Small intestine (tissue), 7 donors: ENCODE measurements at regions not wholly inside any gene's neighbourhood (a gene's known extent, or its start where the extent isn't known, plus 50 kb on each side); places are given as distances from the start of the nearest gene placed in this dataset.

Source experiments
- DNase-seq, 2 donors: peaks; one replicate each; pipeline versions ENCODE4 v3.0.0 to v3.0.0-alpha.2; 2013
- FAIRE-seq: peaks from 2 replicates; lab custom pipeline; 2012; peaks lifted over from hg19 to GRCh38; lab: Jason Lieb, UNC
- H3K27ac ChIP-seq, 3 donors: one replicate each; pipeline ENCODE4 v1.5.1; 2013; ENCODE audit warnings: low read length in 2 of 3, mild to moderate bottlenecking in 2 of 3, control low read depth in 1 of 3, inconsistent platforms in 1 of 3, low read depth in 1 of 3, moderate library complexity in 1 of 3
- H3K27me3 ChIP-seq, 3 donors: one replicate each; pipeline ENCODE4 v1.6.1; 2013; ENCODE audit warnings: low read length in 3 of 3, inconsistent platforms in 1 of 3; ENCODE audit not compliant: control insufficient read depth in 3 of 3, insufficient read depth in 3 of 3
- H3K36me3 ChIP-seq, 3 donors: one replicate each; pipeline ENCODE4 v1.6.1; 2013; ENCODE audit warnings: low read length in 3 of 3, inconsistent platforms in 1 of 3, low read depth in 1 of 3, mild to moderate bottlenecking in 1 of 3, moderate library complexity in 1 of 3; ENCODE audit not compliant: control insufficient read depth in 3 of 3, insufficient read depth in 2 of 3
- H3K4me1 ChIP-seq, 3 donors: one replicate each; pipeline ENCODE4 v1.6.1; 2013; ENCODE audit warnings: low read length in 2 of 3, inconsistent platforms in 1 of 3, low read depth in 1 of 3, mild to moderate bottlenecking in 1 of 3, moderate library complexity in 1 of 3; ENCODE audit not compliant: control insufficient read depth in 3 of 3, insufficient read depth in 2 of 3
- H3K4me3 ChIP-seq, 3 donors: one replicate each; pipeline ENCODE4 v1.5.1; 2013; ENCODE audit warnings: low read length in 3 of 3, control low read depth in 1 of 3, inconsistent platforms in 1 of 3, low read depth in 1 of 3, mild to moderate bottlenecking in 1 of 3, moderate library complexity in 1 of 3
- H3K9me3 ChIP-seq, 2 donors: one replicate each; pipeline ENCODE4 v1.6.1; 2013; ENCODE audit warnings: low read depth in 1 of 2, low read length in 1 of 2; ENCODE audit not compliant: control insufficient read depth in 2 of 2, insufficient read depth in 1 of 2
- WGBS, 3 donors: extraction: QIAGEN DNeasy Blood & Tissue Kit; methylation state at CpG; one replicate each; pipeline ENCODE4 v1.1.7; 2013; 5-methylcytosine and 5-hydroxymethylcytosine counted together
- donor health status: healthy with polysubstance abuse.
- donor health status: control.
- donor health status: control.
- donor health status: Bipolar disorder and iron deficiency.
- donor health status: healthy.

DNA sequence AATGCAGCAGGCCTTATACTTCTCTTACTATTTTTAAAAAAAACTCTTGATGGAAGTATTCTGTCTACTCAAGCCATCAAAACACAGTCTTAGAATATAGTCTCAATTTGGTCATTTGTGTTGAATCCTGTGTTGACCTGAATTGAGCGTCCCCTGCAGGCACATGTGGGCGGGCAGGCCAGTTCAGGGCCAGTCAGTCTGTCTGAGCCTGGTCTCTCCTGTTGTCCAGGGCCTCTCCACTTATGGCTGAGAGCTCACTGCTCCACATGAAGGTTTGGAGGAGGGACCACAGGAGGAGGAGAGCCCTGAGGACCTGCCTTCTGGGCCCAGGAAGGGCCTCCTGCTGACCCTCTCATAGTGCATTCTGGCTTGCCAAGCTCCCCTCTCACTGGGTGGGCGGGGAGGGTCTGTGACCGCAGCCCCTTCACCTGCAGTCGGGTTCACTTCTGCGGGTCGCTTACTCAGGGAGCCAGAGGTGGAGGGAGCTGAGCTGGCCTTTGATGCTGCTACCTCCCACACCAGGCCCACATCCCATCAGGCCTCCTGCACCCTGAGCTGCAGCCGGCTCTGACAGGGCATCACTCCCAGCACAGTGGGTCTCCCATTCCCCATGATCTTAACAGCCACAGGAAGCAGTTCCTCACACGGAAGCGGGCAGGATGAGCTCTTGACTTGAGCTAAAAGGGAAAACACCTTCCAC lies 178.2 kb upstream of the S1PR3 start:
- no peak for DNase-seq
- 88 to 92% (median 89%) methylated on average over 10 of the region's 10 CpGs for WGBS, 3 donors

DNA sequence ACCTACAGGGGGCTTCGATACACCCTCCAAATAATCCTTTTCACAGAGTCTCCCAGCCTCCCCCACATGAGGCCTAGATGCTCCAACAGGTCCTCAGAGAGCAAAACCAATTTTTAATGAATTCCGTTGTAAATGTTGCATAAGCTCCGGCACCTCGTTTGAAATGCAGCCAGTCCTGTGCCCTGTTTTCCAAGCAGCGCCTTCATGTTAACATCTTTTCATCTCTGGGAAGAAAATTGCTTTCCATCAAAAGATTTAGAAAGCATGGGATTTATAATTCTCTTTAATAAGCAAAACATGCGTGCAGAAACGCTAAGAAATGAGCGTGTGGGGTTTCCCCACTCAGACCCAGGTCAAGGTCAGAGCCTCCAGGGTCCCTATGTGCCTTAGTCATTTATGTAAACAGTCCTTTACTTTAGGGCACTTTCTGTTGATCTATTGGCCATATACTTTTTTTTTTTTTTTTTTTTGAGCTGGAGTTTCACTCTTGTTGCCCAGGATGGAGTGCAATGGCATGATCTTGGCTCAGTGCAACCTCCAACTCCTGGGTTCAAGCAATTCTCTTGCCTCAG lies 177.5 kb upstream of the S1PR3 start:
- no peaks in the 10 kb centered on the region for H3K36me3 ChIP-seq
- no peaks in the 10 kb centered on the region for H3K9me3 ChIP-seq
- DNase-seq (no peak), FAIRE-seq (no peak)
- peaks cover 0 to 3% (median 0%) of the 10 kb centered on the region in 3 donors for H3K4me1 ChIP-seq
- WGBS, 3 donors = 77 to 83% (median 78%) methylated on average over 8 of the region's 8 CpGs
- no peak overlapping the region for H3K27ac ChIP-seq
- H3K27me3 ChIP-seq = peaks cover 0 to 3% (median 2%) of the 10 kb centered on the region in 3 donors
- no peak overlapping the region for H3K4me3 ChIP-seq

More for the DNA sequence above, 178.2 kb upstream of the S1PR3 start:
- Histone ChIP-seq H3K4me1 (peaks cover 0 to 3% (median 0%) of the 10 kb centered on the region in 3 donors), H3K4me3 (no peak overlapping the region), H3K27me3 (peaks cover 0 to 2% (median 0%) of the 10 kb centered on the region in 3 donors), H3K27ac (no peak overlapping the region), H3K9me3 (no peaks in the 10 kb centered on the region), H3K36me3 (no peaks in the 10 kb centered on the region)
- FAIRE-seq = no peak

DNA sequence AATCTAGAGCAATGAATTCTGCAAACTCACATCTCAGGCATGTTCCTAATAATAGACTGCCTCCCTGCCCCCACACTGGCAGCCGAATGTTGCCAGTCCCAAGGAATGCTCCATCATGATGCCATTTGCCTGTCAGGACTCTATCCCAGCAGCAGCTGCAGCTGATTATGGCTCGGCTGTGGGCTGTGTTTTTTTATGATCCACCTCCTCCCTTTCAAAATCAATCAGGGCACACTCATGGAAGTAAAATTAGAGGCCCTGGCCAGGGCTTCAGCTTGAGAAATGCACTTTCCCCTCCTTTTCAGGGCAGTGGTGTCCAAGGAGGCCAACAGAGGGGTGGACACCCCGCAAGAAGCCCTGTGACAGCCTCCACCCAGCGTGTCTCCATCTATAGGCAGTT lies 176.7 kb upstream of the S1PR3 start:
- peaks cover 0 to 3% (median 0%) of the 10 kb centered on the region in 3 donors for H3K4me1 ChIP-seq
- no peak overlapping the region for H3K4me3 ChIP-seq
- no peak overlapping the region for H3K27ac ChIP-seq
- H3K36me3 ChIP-seq = no peaks in the 10 kb centered on the region
- H3K9me3 ChIP-seq = no peaks in the 10 kb centered on the region
- H3K27me3 ChIP-seq = peaks cover 0 to 3% (median 0%) of the 10 kb centered on the region in 3 donors
- no peak for FAIRE-seq
- no peak for DNase-seq
- 42 to 61% (median 45%) methylated on average over 4 of the region's 4 CpGs for WGBS, 3 donors

DNA sequence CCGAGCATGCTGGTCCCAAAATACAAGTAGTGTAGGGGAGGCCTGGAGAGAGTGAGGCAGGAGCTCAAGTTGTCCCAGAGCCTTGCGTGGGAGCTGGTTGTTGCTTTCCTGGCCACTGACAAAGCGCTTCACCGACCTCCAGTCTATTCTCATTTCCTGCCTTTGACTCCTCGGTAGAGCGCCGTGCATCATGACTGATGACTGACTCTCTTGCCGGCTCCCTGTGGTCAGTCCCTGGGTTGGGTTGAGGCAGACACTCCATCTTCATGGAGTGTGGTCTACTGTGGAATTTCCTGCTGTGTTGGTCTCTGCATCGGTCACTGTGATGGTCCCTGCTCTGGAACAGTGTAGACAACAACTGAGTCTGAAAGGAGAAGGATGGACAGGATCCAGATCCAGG lies 175.1 kb upstream of the S1PR3 start:
- Histone ChIP-seq H3K27me3 (peaks cover 0 to 3% (median 0%) of the 10 kb centered on the region in 3 donors), H3K4me1 (peaks cover 0 to 3% (median 0%) of the 10 kb centered on the region in 3 donors), H3K27ac (no peak overlapping the region), H3K9me3 (no peaks in the 10 kb centered on the region), H3K4me3 (no peak overlapping the region), H3K36me3 (no peaks in the 10 kb centered on the region)
- no peak for DNase-seq
- WGBS, 3 donors = 78 to 86% (median 80%) methylated on average over 9 of the region's 9 CpGs
- no peak for FAIRE-seq

DNA sequence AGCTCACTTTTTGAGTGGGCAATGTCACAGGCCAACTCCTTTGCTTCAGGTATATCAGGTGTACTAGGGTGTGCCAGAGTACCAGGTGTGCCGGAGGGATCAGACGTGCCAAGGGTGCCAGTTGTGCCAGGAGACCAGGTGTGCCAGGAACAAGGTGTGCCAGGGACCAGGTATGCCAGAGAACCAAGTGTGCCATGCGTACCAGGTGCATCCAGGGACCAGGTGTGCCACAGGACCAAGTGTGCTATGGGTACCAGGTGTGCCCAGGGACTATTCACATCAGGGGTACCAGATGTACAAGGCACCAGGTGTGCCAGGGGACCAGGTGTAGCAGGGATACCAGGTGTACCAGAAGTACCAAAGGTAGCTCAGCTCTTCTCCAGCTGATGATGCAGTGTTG lies 174.7 kb upstream of the S1PR3 start:
- H3K4me3 ChIP-seq = no peak overlapping the region
- no peak for DNase-seq
- peaks cover 0 to under 1% of the 10 kb centered on the region in 2 donors for H3K9me3 ChIP-seq
- WGBS, 3 donors = 36 to 80% (median 49%) methylated on average over 3 of the region's 3 CpGs
- H3K36me3 ChIP-seq = no peaks in the 10 kb centered on the region
- H3K4me1 ChIP-seq = peaks cover 0 to 3% (median 0%) of the 10 kb centered on the region in 3 donors
- no peak overlapping the region for H3K27ac ChIP-seq
- H3K27me3 ChIP-seq = peaks cover 0 to 3% (median 0%) of the 10 kb centered on the region in 3 donors
- no peak for FAIRE-seq

DNA sequence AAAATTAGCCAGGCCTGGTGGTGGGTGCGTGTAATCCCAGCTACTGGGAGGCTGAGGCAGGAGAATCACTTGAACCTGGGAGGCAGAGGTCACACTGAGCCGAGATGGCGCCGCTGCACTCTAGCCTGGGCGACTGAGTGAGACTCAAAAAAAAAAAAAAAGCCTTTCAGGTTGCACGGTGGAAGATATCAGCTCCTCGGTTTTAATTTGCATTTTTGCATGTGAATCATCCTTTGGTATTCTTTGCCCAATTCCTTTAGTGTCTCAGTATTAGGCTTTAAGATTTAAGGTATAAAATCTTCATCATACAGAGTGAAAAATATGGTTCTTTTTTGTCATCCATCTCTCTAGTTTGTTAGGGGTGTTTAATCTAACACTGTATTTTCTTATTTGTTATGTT lies 173.6 kb upstream of the S1PR3 start:
- 73 to 77% (median 74%) methylated on average over 7 of the region's 7 CpGs for WGBS, 3 donors
- no peaks in the 10 kb centered on the region for H3K36me3 ChIP-seq
- H3K27ac ChIP-seq = no peak overlapping the region
- peaks cover 0 to 3% of the 10 kb centered on the region in 2 donors for H3K9me3 ChIP-seq
- FAIRE-seq (no peak), DNase-seq (no peak)
- peaks cover 0 to 3% (median 0%) of the 10 kb centered on the region in 3 donors for H3K27me3 ChIP-seq
- no peak overlapping the region for H3K4me3 ChIP-seq
- peaks cover 0 to 3% (median 0%) of the 10 kb centered on the region in 3 donors for H3K4me1 ChIP-seq

DNA sequence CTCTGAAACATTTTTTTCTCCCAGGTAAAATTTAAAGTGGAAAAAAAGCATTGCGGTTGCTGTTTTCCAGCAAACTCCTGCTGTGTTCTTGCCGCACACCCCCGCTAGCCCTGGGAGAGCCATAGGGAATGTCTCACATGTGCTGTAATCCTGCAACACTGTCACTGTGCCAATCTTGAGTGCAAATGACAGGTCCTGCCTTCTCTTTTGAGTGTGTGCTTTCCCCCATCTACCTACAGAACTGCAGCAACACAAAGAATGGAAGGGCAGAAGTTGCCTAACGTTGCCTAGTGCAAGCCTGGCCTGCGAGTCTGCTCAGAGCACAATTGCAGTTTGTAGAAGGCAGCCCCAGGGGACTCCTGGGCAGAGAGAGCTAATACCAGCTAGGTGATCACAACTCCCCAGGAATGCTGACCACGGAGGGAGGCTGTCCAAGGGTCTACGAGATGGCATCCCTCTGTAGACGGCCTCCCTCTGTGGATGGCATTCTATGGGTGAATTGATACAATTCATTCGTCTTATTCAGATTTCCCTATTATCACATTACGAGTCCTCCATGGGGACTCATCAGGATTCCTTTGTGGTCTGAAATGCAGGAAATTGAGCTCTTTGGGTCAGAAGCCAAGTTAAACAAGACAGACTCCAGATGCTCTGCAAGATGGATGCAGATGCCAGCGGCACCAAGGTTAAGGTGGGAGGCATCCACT lies 172.6 kb upstream of the S1PR3 start:
- H3K27me3 ChIP-seq = peaks cover 0 to 3% (median 0%) of the 10 kb centered on the region in 3 donors
- H3K27ac ChIP-seq = no peak overlapping the region
- no peak overlapping the region for H3K4me3 ChIP-seq
- DNase-seq (no peak), FAIRE-seq (no peak)
- H3K4me1 ChIP-seq = peaks cover 0 to 3% (median 0%) of the 10 kb centered on the region in 3 donors
- 68 to 75% (median 71%) methylated on average over 11 of the region's 11 CpGs for WGBS, 3 donors
- H3K36me3 ChIP-seq = no peaks in the 10 kb centered on the region
- peaks cover 0 to 3% of the 10 kb centered on the region in 2 donors for H3K9me3 ChIP-seq

DNA sequence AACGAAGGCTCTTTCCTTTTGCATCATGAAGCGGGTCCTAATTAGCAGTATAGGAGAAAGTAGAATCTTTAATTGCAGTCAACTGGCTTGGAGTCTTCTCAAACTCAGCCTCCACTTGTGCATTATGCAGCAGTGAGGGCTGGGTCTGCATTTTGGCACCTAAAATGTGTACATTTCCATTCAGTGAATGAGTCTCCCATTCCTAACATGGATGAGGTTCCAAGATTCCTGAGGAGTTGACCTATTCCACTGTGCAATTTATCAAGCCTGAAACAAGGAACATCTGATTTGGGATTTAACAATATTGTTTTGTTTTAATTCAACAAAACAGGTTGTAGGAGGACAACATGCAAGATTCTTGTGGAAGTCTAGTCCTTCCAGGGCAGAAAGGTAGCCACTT lies 171.8 kb upstream of the S1PR3 start:
- FAIRE-seq (no peak), DNase-seq (no peak)
- 88 to 93% (median 93%) methylated on average over 2 of the region's 2 CpGs for WGBS, 3 donors
- peaks cover 0 to 3% (median 0%) of the 10 kb centered on the region in 3 donors for H3K27me3 ChIP-seq
- H3K4me1 ChIP-seq = peaks cover 0 to 3% (median 0%) of the 10 kb centered on the region in 3 donors
- H3K36me3 ChIP-seq = no peaks in the 10 kb centered on the region
- no peak overlapping the region for H3K27ac ChIP-seq
- no peak overlapping the region for H3K4me3 ChIP-seq
- peaks cover 0 to 3% of the 10 kb centered on the region in 2 donors for H3K9me3 ChIP-seq
